ENCODE measurements at regions not wholly inside any gene's neighbourhood (a gene's known extent, or its start where the extent isn't known, plus 50 kb on each side); places are given as distances from the start of the nearest gene placed in this dataset.

DNA sequence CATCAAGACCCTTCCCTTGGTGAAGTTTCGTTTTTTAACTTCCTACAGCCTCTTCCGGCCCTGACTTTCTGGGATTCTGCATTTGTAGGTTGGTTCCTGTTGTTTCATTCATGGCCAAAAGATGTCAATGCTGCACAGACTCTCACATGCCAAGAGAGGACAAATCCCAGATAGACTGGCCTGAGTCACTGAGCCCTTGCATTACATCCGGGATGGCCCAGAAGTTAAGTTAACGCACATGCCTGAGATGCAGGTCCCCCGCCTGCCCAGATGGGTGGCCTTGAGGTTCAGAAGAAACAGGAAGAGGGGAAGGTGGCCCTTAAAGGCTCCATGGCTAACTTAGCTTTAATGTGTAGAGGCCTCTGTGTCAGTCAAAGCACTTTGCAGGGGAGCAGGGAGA lies 51.6 kb upstream of the SRGAP3 start:
- no peak for DNase-seq (ENCODE audit: low spot score)

DNA sequence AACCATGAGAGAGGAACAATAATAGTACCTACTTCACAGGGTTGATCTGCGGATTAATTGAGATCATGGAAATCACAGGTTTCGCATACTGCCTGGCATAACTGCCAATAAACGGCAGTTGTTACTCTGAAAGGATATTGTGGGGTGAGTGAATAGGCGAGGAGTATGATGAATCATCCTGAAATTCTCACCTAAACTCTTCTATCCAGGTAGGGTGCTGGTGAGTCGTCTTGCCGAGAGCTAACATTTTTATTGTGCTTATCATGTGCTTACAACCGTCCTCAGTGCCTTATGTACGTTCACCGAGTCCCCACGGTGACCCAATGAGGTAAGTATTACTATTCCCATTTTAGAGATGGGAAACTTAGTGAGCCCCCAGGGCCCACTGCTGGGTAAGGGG lies 52.4 kb upstream of the SRGAP3 start:
- no peak for DNase-seq (ENCODE audit: low spot score)

GRCh38 chr3:9302425-9303181 lies 53.2 kb upstream of the SRGAP3 start:
- peak; percentile 92 for DNase-seq (ENCODE audit: low spot score)

DNA sequence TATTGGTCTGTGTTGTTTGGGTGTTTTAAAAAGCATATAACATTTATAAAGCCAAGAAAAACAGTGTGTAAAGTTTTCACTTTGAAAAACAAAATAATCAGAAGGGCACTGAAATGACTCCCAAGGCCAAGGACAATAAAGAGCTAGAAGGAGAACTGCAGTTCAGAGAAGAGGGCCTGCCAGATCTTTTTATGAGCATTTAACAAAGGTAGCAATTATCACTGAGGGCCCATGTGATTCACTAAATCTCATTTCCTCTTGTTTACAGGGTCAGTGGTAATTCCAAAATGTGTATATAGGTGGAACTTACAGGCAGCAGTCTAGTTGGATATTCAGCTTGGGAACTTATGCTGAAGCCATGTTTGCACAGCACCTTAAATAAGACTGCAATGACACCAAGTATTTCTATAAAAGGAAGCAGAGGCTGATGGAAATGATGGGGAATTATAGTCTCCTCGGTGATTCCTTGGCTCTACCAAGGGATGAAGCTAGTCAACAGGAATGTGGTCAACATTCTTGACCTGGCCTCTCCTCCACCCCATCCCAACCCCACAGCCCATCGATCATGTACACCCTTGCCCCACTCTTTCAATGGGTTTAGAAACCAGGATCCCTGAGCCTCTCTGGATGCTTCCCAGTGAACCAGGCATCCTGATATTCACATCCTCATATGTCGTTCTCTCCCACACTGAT lies 54.4 kb upstream of the THUMPD3 start:
- DNase-seq (ENCODE audit: low spot score), result peak; percentile 60

DNA sequence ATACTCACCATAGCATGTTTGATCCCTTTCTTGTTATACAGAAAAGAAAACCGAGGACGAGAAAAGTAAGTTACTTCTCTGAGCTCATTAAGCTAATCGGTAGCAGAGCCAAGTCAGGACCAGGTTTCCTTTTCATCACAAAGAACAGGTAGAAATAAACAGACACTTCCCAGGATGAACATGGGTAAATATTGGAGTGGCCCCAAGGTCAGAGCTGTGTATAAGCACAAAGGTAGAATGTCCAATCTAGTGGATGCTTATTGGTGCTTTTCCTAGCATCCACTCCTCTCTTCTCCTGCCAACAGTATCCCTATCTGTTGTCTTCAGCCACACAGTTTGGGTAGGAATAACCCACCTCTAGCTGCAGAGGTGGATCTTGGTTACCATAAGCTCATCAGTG lies 52.8 kb upstream of the THUMPD3 start:
- DNase-seq (ENCODE audit: low spot score), result no peak

DNA sequence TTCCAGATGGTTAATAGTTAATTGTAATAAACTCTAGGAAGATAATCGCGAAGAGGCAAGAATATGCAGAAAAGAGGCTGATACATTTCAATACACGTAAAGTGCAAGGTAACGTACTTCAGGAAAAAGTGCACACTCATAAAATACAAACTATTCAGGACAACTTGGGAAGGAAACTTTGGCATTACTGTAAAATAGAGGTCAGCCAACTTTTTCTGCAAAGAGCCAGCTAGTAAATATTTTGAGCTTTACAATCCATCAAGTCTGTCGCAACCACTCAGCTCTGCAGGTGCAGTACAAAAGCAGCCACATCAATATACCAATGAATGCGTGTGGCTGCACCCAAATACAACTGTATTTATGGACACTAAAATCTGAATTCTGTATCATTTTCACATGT lies 51.6 kb upstream of the THUMPD3 start:
- DNase-seq (ENCODE audit: low spot score), result no peak
